GM12891 (cell line): ENCODE measurements at regions not wholly inside any gene's neighbourhood (a gene's known extent, or its start where the extent isn't known, plus 50 kb on each side); places are given as distances from the start of the nearest gene placed in this dataset.
"Not testable (repeated sequence)": the region's sequence is repeated elsewhere in the genome, so short reads cannot be mapped to it uniquely, and the experiment has no call there.

Source experiments
- DNase-seq: peaks from one replicate; pipeline ENCODE4 v3.0.0; 2011; ENCODE audit warnings: low spot score; ENCODE audit not compliant: insufficient read length
- FAIRE-seq: peaks from 2 replicates; lab custom pipeline; 2011; peaks lifted over from hg19 to GRCh38; lab: Jason Lieb, UNC
- PAX5 ChIP-seq: IDR thresholded peaks from 2 replicates; pipeline ENCODE4 v1.6.1; 2011; ENCODE audit warnings: low read length, moderate library complexity, mild to moderate bottlenecking; ENCODE audit not compliant: insufficient read depth, severe bottlenecking
- POLR2A ChIP-seq: IDR thresholded peaks from 2 replicates; pipeline ENCODE4 v1.6.1; 2011; ENCODE audit warnings: low read depth, low read length, control low read depth
- POLR2AphosphoS5 ChIP-seq: IDR thresholded peaks from 2 replicates; pipeline ENCODE4 v1.6.1; 2011; ENCODE audit warnings: low read depth, low read length, control low read depth
- POU2F2 ChIP-seq: IDR thresholded peaks from 2 replicates; pipeline ENCODE4 v1.6.1; 2011; ENCODE audit warnings: low read depth, mild to moderate bottlenecking, control low read depth, low read length, moderate library complexity
- SPI1 ChIP-seq: IDR thresholded peaks from 2 replicates; pipeline ENCODE4 v1.6.1; 2011; ENCODE audit warnings: low read depth, low read length, control low read depth
- TAF1 ChIP-seq: IDR thresholded peaks from 2 replicates; pipeline ENCODE4 v1.6.1; 2011; ENCODE audit warnings: low read depth, low read length, control low read depth

DNA sequence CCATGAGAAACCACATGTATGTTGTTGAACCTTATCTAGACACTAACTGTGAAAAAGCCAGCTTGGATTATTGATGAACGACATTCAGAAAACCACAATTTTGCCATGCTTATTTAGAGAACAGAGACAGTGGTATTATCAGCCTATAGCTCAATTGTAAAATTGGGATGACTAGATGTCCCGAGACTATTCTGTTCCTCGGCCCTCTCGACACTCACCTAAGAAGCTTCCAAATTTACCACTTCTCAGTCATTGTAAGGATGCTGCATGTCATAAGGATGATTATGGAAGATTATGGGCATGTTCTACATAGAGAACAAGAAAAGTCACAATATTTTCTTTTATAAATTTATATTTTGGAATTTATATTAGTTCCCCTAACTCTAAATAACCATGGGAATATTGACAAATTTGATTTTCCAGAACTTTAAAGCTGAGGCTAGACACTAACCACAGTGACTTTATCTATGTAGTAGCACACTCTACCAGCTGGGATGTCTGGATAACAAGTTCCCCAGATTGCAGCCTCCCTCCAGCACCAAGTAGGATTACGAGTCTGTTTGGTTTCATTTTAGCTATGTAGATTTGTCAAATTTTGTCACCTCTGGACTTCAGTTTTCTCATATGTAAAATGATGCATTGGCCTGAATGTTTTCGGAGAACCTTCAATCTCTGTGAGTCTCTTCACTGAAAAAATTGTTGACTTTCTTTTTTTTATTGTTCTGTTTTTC, 513.6 kb downstream of the IRS2 start:
- DNase-seq (no peak), FAIRE-seq (no peak)
- no peak for TF ChIP-seq POLR2AphosphoS5
- TF ChIP-seq POU2F2: no peak
- TF ChIP-seq POLR2A: no peak
- no peak for TF ChIP-seq SPI1
- no peak for TF ChIP-seq PAX5
- no peak for TF ChIP-seq TAF1

DNA sequence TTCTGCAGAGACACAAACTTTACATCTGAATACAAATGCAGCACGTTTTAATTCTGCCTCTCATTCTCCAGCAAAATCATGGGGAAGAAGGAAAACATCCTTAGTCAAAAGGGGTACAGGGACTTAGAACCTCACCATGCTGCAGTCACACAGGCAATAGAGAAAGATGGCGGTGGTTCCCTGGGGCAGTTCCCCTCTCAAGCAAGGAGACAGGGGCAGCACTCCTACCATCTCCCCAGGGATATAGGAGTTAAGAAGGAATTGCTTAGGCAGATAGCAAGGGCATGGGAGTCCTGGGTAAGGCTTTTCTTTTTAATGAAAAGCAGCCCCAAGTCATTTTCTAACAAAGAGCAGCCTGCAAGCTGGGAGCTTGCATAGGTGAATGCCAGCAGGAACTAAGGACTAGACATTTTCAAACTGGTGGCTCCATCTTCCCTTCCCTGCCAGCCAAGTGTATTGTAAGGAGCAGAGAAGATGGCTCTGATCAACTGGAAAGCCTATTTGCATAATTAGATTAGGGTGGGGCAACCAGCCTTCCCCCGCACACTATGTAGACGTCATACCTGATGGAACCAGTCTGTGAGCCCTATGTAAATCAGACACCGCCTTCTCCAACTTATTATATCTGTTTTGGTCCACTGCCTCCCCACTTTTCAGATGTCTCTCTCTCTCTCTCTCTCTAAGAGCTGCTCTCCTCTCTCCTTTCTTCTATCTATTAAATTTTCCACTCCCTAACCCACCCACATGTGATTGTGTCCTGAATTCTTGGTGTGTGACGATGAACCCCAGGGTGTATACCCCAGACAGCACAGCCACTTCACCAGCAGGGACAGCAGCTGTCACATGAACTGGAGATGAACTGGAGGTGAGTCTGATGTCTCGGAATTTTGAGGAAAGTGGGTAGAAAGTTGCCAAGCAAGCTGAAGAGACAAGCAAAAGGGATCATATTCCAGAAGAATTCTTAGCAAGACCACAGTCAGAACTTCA, 514.5 kb downstream of the IRS2 start:
- DNase-seq: no peak
- TF ChIP-seq POLR2AphosphoS5 (no peak), POU2F2 (no peak), SPI1 (no peak), POLR2A (no peak), TAF1 (no peak), PAX5 (no peak)
- no peak for FAIRE-seq

GRCh38 chr13:109271061-109271460, 515.3 kb downstream of the IRS2 start:
- no peak for TF ChIP-seq PAX5
- no peak for TF ChIP-seq TAF1
- TF ChIP-seq POLR2AphosphoS5: no peak
- no peak for TF ChIP-seq POU2F2
- FAIRE-seq (no peak), DNase-seq (no peak)

GRCh38 chr13:109269381-109269780, 517.0 kb downstream of the IRS2 start:
- FAIRE-seq: not testable (repeated sequence)

DNA sequence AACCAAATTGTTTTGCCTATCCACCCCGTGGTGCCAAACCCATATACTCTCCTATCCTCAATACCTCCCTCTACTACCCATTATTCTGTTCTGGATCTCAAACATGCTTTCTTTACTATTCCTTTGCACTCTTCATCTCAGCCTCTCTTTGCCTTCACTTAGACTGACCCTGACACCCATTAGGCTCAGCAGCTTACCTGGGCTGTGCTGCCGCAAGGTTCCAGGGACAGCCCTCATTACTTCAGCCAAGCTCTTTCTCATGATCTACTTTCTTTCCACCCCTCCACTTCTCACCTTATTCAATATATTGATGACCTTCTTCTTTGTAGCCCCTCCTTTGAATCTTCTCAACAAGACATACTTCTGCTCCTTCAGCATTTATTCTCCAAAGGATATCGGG, 517.9 kb downstream of the IRS2 start:
- FAIRE-seq, DNase-seq: not testable (repeated sequence)

More at GRCh38 chr13:109269381-109269780, 517.0 kb downstream of the IRS2 start:
- DNase-seq: not testable (repeated sequence)

GRCh38 chr13:109267400-109267799, 519.0 kb downstream of the IRS2 start:
- DNase-seq, FAIRE-seq: not testable (repeated sequence)

DNA sequence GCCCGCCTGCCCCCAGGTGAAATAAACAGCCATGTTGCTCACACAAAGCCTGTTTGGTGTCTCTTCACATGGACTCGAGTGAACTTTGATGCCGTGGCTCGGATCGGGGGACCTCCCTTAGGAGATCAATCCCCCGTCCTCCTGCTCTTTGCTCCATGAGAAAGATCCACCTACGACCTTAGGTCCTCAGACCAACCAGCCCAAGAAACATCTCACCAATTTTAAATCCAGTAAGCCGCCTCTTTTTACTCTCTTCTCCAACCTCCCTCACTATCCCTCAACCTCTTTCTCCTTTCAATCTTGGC, 521.0 kb downstream of the IRS2 start:
- not testable (repeated sequence) for DNase-seq, FAIRE-seq

DNA sequence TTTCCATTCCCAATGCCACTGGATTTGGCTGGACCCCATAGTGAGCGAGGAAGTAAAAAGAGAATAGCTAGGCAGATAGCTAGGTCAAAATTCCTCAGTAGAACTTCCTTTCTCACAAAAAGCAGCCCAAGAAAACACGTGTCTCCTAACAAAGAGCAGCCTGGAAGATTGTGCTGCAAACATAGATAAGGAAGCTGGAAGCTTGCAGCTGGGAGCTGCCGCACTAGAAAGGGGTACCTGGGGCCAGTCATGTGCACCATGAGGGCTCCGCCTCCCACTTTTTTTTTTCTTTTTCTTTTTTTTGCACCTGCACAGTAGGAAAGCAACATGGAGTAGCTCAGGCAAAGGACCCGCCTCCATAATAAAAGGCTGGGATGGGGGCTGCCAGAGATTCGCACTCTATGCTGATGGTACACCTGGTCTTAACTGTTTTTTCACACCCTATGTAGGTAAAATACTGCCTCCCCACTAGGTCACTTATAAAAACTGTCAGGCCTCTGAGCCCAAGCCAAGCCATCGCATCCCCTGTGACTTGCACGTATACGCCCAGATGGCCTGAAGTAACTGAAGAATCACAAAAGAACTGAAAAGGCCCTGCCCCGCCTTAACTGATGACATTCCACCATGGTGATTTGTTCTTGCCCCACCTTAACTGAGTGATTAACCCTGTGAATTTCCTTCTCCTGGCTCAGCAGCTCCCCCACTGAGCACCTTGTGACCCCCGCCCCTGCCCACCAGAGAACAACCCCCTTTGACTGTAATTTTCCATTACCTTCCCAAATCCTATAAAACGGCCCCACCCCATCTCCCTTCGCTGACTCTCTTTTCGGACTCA, 521.6 kb downstream of the IRS2 start:
- FAIRE-seq, DNase-seq: not testable (repeated sequence)

DNA sequence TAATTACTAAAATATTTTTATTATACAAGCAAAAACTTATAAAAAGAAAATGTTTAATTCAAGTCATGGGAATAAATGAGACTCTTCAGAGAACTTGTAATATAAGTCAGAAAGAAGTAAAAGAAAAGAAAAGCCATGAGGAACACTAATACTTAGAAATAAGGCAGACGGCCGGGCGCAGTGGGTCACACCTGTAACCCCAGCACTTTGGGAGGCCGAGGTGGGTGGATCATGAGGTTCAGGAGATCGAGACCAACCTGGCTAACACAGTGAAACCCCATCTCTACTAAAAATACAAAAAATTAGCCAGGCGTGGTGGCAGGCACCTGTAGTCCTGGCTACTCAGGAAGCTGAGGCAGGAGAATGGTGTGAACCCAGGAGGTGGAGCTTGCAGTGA, 528.6 kb downstream of the IRS2 start:
- DNase-seq, FAIRE-seq: not testable (repeated sequence)
